Right ventricle myocardium superior (tissue), 1 donor: ENCODE measurements at regions not wholly inside any gene's neighbourhood (a gene's known extent, or its start where the extent isn't known, plus 50 kb on each side); places are given as distances from the start of the nearest gene placed in this dataset.

Experiments used
- ATAC-seq: fragments of 200-7000 bp; cut with Tn5 transposase; one replicate; pipeline ENCODE4 v1.9.1; 2020; ENCODE audit warnings: mild to moderate bottlenecking; ENCODE audit not compliant: poor library complexity
- DNase-seq: peaks from one replicate; pipeline ENCODE4 v3.0.0-alpha.2; 2020
- intact Hi-C: fragments of 100-400 bp; cut with DNase I; formaldehyde crosslinking; loops from one replicate; pipeline ENCODE4 v1.11.2; 2022
- donor health status: DM: no; HTN: yes; CAD: no; lungs with severe emphysema.

DNA sequence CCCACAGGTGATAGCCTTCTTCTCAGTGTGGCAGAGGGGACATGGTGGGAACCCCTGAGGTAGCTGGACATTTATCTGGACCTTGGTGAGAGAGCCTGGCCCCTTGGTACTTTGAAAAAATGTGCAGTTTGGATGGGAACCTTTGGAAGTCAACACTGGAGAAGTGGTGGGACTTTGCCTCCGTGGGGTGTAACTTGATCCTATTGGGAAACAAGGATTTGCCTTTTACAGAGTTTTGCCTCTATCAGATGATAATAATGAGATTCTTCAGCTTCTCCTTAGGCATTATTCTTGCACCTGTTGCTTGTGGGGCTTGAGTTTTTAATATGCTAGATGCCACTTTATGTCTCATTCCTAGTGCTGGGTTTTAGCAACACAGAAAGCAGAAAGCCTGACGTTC lies 99.0 kb downstream of the ERCC5 start:
- intact Hi-C loops, result no loop called here
- DNase-seq (no peak), ATAC-seq (no peak)

DNA sequence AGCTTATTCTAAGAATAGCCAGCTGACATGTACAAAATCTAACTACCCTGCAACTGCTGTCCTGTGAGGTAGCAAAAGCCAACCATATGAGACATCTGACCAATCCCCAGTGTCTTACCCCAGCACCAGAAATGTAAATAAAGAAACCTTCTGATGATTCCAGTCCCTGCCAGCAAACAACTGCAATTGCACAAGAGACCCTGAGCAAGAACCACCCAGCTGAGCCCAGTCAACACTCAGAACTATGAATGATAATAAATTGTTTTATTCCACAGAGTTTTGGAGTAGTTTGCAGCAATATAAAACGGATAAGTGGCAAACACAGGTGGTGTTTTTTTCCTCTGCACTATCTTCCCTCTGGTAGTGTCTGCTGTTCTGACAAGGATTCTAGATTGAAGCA lies 94.9 kb downstream of the ERCC5 start:
- intact Hi-C loops, result no loop called here

DNA sequence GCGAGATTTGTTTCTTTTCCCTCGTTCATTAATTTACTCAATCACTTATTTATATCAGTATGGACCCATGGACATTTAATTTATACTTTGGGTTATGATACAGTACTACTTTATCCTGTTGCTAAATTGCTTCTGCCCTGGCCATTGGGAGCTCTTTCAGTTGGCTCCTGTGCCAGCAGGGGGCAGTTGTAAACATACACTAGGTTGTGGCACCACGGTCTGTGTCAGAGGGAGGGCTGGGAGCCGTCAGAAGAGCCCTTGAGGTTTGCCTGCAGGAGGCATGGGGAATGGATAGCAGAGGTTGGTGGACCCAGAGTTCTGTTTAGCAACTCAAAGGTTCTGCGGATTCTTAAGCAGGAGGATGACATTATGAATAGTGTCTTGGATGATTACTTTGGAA lies 94.3 kb downstream of the ERCC5 start:
- ATAC-seq (no peak), DNase-seq (no peak)
- intact Hi-C loops, result no loop called here

More for the DNA sequence above, 94.9 kb downstream of the ERCC5 start:
- no peak for DNase-seq
- ATAC-seq, result no peak

DNA sequence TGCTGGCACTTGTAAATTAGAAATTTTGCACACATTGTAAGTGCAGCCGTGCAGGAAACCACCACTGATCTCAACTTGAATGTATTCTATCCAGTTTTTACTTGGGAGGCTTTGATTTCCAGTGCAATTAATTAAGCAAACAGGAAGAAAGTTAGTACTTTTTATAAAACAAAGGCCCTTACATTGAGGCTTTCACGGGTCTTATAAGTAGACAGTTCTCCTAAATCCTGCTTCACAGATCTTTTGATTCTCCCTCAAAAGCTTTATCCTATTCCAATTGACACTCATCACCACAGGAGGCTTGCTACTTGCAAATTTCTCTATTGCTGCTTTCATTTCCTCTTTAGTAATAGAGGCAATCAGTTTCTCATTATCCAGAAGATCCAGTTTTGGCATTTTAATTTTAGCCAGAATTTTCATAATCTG lies 90.1 kb downstream of the ERCC5 start:
- intact Hi-C loops, result no loop called here
- ATAC-seq (no peak), DNase-seq (no peak)

DNA sequence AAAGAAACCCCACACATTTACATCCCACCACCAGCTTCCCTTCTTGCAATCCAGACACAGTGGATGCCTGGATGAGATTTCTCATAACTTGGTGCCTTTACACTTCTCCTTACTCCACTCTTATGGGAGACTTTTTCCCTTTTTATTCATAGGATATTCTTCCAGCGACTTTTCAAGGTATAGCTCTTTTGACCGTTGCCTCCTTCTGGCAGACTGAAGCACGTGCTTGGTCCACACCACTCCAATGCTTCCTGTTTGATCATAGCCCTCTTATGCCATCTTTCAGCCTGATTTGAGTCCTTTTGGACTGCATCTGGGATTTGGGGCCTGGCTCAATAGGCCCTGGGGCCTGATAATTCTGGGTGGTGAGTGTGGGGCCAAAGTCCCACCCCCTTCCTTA lies 87.7 kb downstream of the ERCC5 start:
- ATAC-seq (no peak), DNase-seq (no peak)
- intact Hi-C loops, result no loop called here

DNA sequence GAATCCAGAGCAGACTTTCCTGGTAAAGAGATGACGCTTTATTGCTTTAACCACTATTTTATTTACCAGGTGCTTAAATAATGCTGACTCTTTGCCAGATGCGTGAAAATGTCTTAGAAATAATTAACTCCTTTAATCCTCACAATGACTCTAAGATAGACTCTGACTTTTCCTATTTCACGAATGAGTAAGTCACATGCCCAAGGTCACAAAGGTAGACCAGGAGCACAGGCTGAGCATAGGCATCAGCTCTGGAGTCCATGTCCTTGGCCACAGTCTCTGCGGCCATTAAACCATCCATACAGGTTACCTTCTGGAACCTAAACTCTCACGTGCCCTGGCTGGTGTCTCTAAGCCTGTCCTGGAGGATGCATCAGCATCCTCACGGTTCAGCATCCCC lies 87.3 kb downstream of the ERCC5 start:
- intact Hi-C loops, result no loop called here
- DNase-seq, result no peak
- ATAC-seq, result no peak

DNA sequence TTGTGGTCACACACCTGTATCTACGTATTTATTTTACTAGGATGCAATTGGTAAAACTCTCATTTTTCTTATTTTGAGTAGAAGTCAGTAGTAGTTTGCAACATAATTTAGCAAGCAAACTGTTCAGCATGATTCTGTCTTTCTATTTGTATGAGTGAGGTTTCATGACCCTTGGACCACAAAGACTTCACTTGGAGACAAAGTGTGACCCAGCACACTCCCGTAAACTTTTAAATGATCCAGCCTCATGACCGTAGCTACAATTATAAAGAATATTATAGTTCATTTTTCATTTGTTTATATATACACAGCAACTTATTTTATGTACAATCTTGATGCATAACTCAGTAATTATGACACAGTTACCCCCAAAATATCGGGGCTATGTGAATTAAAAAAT lies 86.5 kb downstream of the ERCC5 start:
- DNase-seq, result no peak
- intact Hi-C loops, result no loop called here
- ATAC-seq, result no peak

DNA sequence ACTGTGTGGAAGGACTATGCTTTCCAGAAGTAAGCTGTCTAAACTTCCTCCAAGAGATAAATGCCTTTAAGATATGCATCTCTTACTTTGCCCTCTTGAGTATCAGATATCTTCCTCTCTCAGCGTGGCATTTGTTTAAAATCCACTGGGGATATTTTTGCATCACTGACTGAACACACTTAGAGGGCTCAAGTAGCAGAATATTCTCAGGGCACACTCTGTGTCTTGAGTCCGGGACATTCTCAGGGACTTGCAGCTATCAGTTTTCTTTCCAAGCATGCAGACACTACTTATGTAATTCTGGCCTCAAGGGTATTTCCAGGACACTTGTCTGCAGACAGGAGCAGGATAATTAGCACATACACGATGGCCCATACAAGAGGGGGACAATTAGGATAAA lies 84.7 kb downstream of the ERCC5 start:
- intact Hi-C loops, result no loop called here
- DNase-seq (no peak), ATAC-seq (no peak)

DNA sequence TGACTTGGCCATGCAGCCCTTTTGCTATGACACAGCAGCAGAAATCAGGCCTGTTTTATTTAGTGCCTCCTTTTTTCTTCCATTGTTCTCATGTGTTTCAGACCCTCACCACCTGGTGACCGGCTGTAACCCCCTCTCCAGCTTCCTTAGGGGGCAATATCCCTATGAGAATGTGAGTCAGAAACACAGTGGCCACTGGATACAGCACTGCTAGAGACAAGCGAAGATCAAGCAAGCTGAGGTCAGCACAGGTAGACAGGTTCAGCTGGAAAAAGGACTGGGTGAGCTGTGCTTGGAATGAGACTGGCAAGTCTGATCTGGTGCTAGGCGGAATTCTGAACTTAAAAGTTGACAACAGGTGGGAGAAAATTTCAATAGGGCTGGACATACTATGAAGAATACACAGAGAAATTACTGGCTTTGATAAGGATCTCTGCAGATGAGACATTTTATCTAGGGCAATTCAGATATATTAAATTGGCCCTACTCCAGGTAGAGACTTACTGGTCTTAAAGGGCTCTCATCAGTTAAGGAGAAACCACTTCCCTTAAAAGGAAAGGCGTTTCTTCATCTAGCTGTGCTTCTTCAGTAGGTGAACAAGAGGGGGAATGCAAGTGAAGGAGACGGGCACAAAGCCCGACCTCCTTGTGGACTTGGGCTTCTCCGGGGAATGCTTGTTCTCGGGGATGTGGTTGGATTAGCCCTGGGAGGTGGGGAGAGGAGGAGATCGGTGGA lies 83.3 kb downstream of the ERCC5 start:
- ATAC-seq, result no peak
- intact Hi-C loops, result no loop called here
- no peak for DNase-seq
